IMR-90 (cell line): ENCODE measurements at regions not wholly inside any gene's neighbourhood (a gene's known extent, or its start where the extent isn't known, plus 50 kb on each side); places are given as distances from the start of the nearest gene placed in this dataset.

Experiments used
- ATAC-seq: fragments of 200-7000 bp; cut with Tn5 transposase; 2 replicates; pipeline ENCODE4 v1.9.1; 2020; ENCODE audit warnings: low read depth, mild to moderate bottlenecking, moderate library complexity
- BruUV-seq: library from RNA; stranded (reverse); fragments of 400-500 nt; replicated peaks from 2 replicates; lab custom pipeline; 2021; lab: Mats Ljungman, UMichigan
- CTCF ChIA-PET: fragments of 300-600 bp; formaldehyde crosslinking; extraction: SDS; loops from one replicate; lab custom pipeline; 2021; ENCODE audit warnings: antibody characterized with exemption; lab: Yijun Ruan, JAX
- POLR2A ChIA-PET: fragments of 300-600 bp; sonication (Branson Sonifier 250); formaldehyde crosslinking; loops from one replicate; lab custom pipeline; 2022; ENCODE audit warnings: antibody characterized with exemption; ENCODE audit not compliant: unreplicated experiment; lab: Charles Lee
- DNase-seq: peaks from one replicate; pipeline ENCODE4 v3.0.0; 2013
- H2AFZ ChIP-seq: replicated peaks from 2 replicates; pipeline ENCODE3; 2013; ENCODE audit warnings: low read length, mild to moderate bottlenecking; ENCODE audit not compliant: poor library complexity
- H2AK5ac ChIP-seq: 2 replicates; pipeline ENCODE4 v1.6.1; 2013; ENCODE audit warnings: low read depth, low read length, inconsistent platforms
- H2AK9ac ChIP-seq: replicated peaks from 2 replicates; pipeline ENCODE3; 2013; ENCODE audit warnings: mild to moderate bottlenecking, low read depth, low read length, moderate library complexity; ENCODE audit not compliant: poor library complexity
- H2BK120ac ChIP-seq: 2 replicates; pipeline ENCODE4 v1.6.1; 2013; ENCODE audit warnings: low read depth, low read length, inconsistent platforms
- H2BK15ac ChIP-seq: 3 replicates; pipeline ENCODE4 v1.6.1; 2013; ENCODE audit warnings: low read depth, low read length, inconsistent platforms
- H2BK20ac ChIP-seq: 2 replicates; pipeline ENCODE4 v1.6.1; 2013; ENCODE audit warnings: low read depth, mild to moderate bottlenecking, inconsistent platforms, low read length, moderate library complexity
- H2BK5ac ChIP-seq: 2 replicates; pipeline ENCODE4 v1.6.1; 2013; ENCODE audit warnings: mild to moderate bottlenecking, low read depth, low read length, inconsistent platforms; ENCODE audit not compliant: poor library complexity, severe bottlenecking
- H3K14ac ChIP-seq: replicated peaks from 2 replicates; pipeline ENCODE4 v1.6.1; 2013; ENCODE audit warnings: low read depth, low read length, inconsistent platforms
- H3K18ac ChIP-seq: 2 replicates; pipeline ENCODE4 v1.6.1; 2013; ENCODE audit warnings: low read depth, low read length, control low read depth
- H3K23ac ChIP-seq: 2 replicates; pipeline ENCODE4 v1.6.1; 2013; ENCODE audit warnings: low read depth, low read length, inconsistent platforms
- H3K27ac ChIP-seq: 2 replicates; pipeline ENCODE4 v1.5.1; 2013; ENCODE audit warnings: mild to moderate bottlenecking, control low read depth, low read length; ENCODE audit not compliant: insufficient read depth
- H3K27me3 ChIP-seq: 2 replicates; pipeline ENCODE4 v1.6.1; 2013; ENCODE audit warnings: low read length; ENCODE audit not compliant: control insufficient read depth, insufficient read depth
- H3K36me3 ChIP-seq: 2 replicates; pipeline ENCODE4 v1.6.1; 2013; ENCODE audit warnings: low read length, mixed read lengths; ENCODE audit not compliant: control insufficient read depth, insufficient read depth
- H3K4ac ChIP-seq: 2 replicates; pipeline ENCODE4 v1.6.1; 2013; ENCODE audit warnings: low read depth, low read length, inconsistent platforms
- H3K4me1 ChIP-seq: 2 replicates; pipeline ENCODE4 v1.6.1; 2013; ENCODE audit warnings: low read length, mixed read lengths; ENCODE audit not compliant: control insufficient read depth, insufficient read depth
- H3K4me2 ChIP-seq: 2 replicates; pipeline ENCODE4 v1.6.1; 2013; ENCODE audit warnings: low read depth, mild to moderate bottlenecking, control low read depth, low read length, moderate library complexity
- H3K4me3 ChIP-seq: 2 replicates; pipeline ENCODE4 v1.5.1; 2013; ENCODE audit warnings: low read depth, mild to moderate bottlenecking, control low read depth, low read length, moderate library complexity; ENCODE audit not compliant: insufficient read depth
- H3K56ac ChIP-seq: 2 replicates; pipeline ENCODE4 v1.6.1; 2013; ENCODE audit warnings: low read length, inconsistent platforms; ENCODE audit not compliant: insufficient read depth; ENCODE audit errors: extremely low read depth
- H3K79me1 ChIP-seq, 2 experiments: 2 replicates each; pipeline ENCODE4 v1.6.1; 2013; ENCODE audit warnings: low read length in 2 of 2, inconsistent platforms in 1 of 2, low read depth in 1 of 2
- H3K9ac ChIP-seq: 2 replicates; pipeline ENCODE4 v1.6.1; 2013; ENCODE audit warnings: low read depth, low read length, control low read depth
- H3K9me1 ChIP-seq: 2 replicates; pipeline ENCODE4 v1.6.1; 2013; ENCODE audit warnings: low read length, inconsistent platforms; ENCODE audit not compliant: insufficient read depth
- H3K9me3 ChIP-seq: 2 replicates; pipeline ENCODE4 v1.6.1; 2013; ENCODE audit warnings: low read length; ENCODE audit not compliant: control insufficient read depth, insufficient read depth
- H4K20me1 ChIP-seq: 2 replicates; pipeline ENCODE4 v1.6.1; 2013; ENCODE audit warnings: low read length, inconsistent platforms; ENCODE audit not compliant: insufficient read depth
- H4K5ac ChIP-seq: 2 replicates; pipeline ENCODE4 v1.6.1; 2013; ENCODE audit warnings: mild to moderate bottlenecking, low read depth, low read length, control low read depth
- H4K8ac ChIP-seq, 2 experiments: 2 replicates each; pipeline ENCODE4 v1.6.1; 2013; ENCODE audit warnings: low read depth in 2 of 2, low read length in 2 of 2, control low read depth in 1 of 2, inconsistent platforms in 1 of 2
- H4K91ac ChIP-seq: 2 replicates; pipeline ENCODE4 v1.6.1; 2013; ENCODE audit warnings: low read depth, low read length, inconsistent platforms; ENCODE audit not compliant: insufficient read depth
- BHLHE40 ChIP-seq: fragments of 150-350 bp; IDR thresholded peaks from 2 replicates; pipeline ENCODE4 v1.6.1; 2016; ENCODE audit warnings: mild to moderate bottlenecking, low read depth, low read length
- CEBPB ChIP-seq: IDR thresholded peaks from 2 replicates; pipeline ENCODE4 v1.6.1; 2012; ENCODE audit warnings: low read depth, low read length, improper control_type of control experiment
- MAZ ChIP-seq: IDR thresholded peaks from 2 replicates; pipeline ENCODE4 v1.6.1; 2012; ENCODE audit warnings: low read depth, mild to moderate bottlenecking, low read length, improper control_type of control experiment, moderate library complexity, borderline replicate concordance
- NFE2L2 ChIP-seq: fragments of 150-350 bp; IDR thresholded peaks from 2 replicates; pipeline ENCODE4 v1.6.1; 2016; ENCODE audit warnings: low read depth, mild to moderate bottlenecking, low read length
- RAD21 ChIP-seq: IDR thresholded peaks from 2 replicates; pipeline ENCODE4 v1.6.1; 2012; ENCODE audit warnings: low read length, improper control_type of control experiment
- RCOR1 ChIP-seq: IDR thresholded peaks from 2 replicates; pipeline ENCODE4 v1.6.1; 2012; ENCODE audit warnings: mild to moderate bottlenecking, low read length, improper control_type of control experiment; ENCODE audit not compliant: insufficient replicate concordance
- SMC3 ChIP-seq: fragments of 150-350 bp; IDR thresholded peaks from 2 replicates; pipeline ENCODE4 v1.6.1; 2016; ENCODE audit warnings: low read depth, mild to moderate bottlenecking, antibody characterized with exemption, low read length, moderate library complexity
- WGBS, 2 experiments: methylation state at CpG; one replicate each; pipeline versions ENCODE4 v1.1.5 to v1.1.7; 2013; ENCODE audit warnings: missing lambda C conversion rate in 2 of 2; ENCODE audit not compliant: insufficient read length in 1 of 2; ENCODE audit errors: extremely low coverage in 2 of 2; 5-methylcytosine and 5-hydroxymethylcytosine counted together
- dilution Hi-C: fragments of 300-500 bp; cut with HindIII; formaldehyde crosslinking; loops from one replicate; pipeline ENCODE4 v1.14.3; 2018; ENCODE audit warnings: low sequenced_read_pairs; ENCODE audit not compliant: unreplicated experiment
- in situ Hi-C: fragments of 300-500 bp; cut with MboI; formaldehyde crosslinking; loops from 3 replicates; pipeline ENCODE4 v1.14.3; 2019; ENCODE audit warnings: low sequenced_read_pairs, inconsistent platforms, mixed read lengths
- intact Hi-C: fragments of 100-400 bp; cut with micrococcal nuclease; formaldehyde crosslinking; loops from 2 replicates; pipeline ENCODE4 v1.10.0; 2022
- TF ChIP-seq, protein P1 (sequence below): fragments of 150-350 bp; IDR thresholded peaks from 2 replicates; pipeline ENCODE4 v1.6.1; 2017; ENCODE audit warnings: mild to moderate bottlenecking, antibody characterized with exemption, low read length, low read depth
- TF ChIP-seq, protein P2 (sequence below): conservative IDR thresholded peaks from 2 replicates; pipeline ENCODE4 v1.5.1; 2012; ENCODE audit warnings: mild to moderate bottlenecking, low read depth, low read length, improper control_type of control experiment

DNA sequence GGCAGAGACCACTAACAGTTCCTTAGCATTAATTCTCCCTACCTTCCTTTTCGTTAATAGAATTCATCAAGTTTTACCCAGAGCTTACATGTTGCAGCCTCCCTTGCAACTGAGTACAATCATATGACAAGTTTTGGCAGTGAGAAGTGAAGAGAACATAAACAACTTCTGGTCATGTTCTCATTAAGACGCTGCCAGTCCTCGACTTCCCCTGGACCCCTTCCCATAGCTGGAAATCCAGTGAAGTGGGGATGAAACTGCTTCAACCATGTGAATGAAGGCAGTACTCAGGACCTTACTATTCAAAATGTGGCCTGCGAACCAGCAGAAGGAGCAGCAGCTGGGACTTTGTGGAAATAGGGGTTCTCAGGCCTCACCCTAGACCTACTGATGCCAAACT is 133.9 kb downstream of the SPTSSA start:
- no peak overlapping the region for H3K18ac ChIP-seq
- POLR2A ChIA-PET = no interaction called here
- CTCF ChIA-PET = interaction anchor here (0.9 kb wide), 1 partner anchor 9 kb away, joined by 3 read pairs; no protein-coding TSS in a partner anchor
- H3K23ac ChIP-seq = no peak overlapping the region
- no peaks in the 10 kb centered on the region for H4K20me1 ChIP-seq
- H2AK9ac ChIP-seq = no peak overlapping the region
- no peak overlapping the region for H2BK15ac ChIP-seq
- H4K8ac ChIP-seq = no peak overlapping the region
- no peak overlapping the region for H2BK120ac ChIP-seq
- no peak overlapping the region for H2BK20ac ChIP-seq
- H2BK5ac ChIP-seq = no peak overlapping the region
- H3K4me2 ChIP-seq = no peak overlapping the region
- H3K79me1 ChIP-seq = no peaks in the 10 kb centered on the region
- no peak overlapping the region for H3K14ac ChIP-seq
- H3K9me1 ChIP-seq = peaks cover 4% of the 10 kb centered on the region; the same call in 1 of the 2 replicates
- H3K56ac ChIP-seq = no peak overlapping the region
- no peak overlapping the region for H2AK5ac ChIP-seq
- no peaks in the 10 kb centered on the region for H3K27me3 ChIP-seq
- no peaks in the 10 kb centered on the region for H3K9me3 ChIP-seq
- no peak overlapping the region for H2AFZ ChIP-seq
- peak; percentile 7 for DNase-seq
- BruUV-seq = no TSS peak
- intact Hi-C loops (no loop called here), dilution Hi-C loops (no loop called here), in situ Hi-C loops (no loop called here)
- no peak overlapping the region for H3K27ac ChIP-seq
- no peak overlapping the region for H4K5ac ChIP-seq
- no peak overlapping the region for H4K91ac ChIP-seq
- no CpG with 5 or more reads among the region's 4 CpGs for WGBS, 2 experiments
- no peak overlapping the region for H3K4me3 ChIP-seq
- H3K4me1 ChIP-seq = peaks cover 3% of the 10 kb centered on the region; the same call in 1 of the 2 replicates
- no peak for ATAC-seq
- H3K36me3 ChIP-seq = no peaks in the 10 kb centered on the region
- no peak overlapping the region for H3K4ac ChIP-seq
- TF ChIP-seq CEBPB = no peak
- no peak for TF ChIP-seq RCOR1
- TF ChIP-seq MAZ = no peak
- TF ChIP-seq RAD21 = no peak
- no peak for TF ChIP-seq BHLHE40
- TF ChIP-seq SMC3 = no peak
- TF ChIP-seq, protein P1, sequence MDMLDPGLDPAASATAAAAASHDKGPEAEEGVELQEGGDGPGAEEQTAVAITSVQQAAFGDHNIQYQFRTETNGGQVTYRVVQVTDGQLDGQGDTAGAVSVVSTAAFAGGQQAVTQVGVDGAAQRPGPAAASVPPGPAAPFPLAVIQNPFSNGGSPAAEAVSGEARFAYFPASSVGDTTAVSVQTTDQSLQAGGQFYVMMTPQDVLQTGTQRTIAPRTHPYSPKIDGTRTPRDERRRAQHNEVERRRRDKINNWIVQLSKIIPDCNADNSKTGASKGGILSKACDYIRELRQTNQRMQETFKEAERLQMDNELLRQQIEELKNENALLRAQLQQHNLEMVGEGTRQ = no peak
- TF ChIP-seq, protein P2, sequence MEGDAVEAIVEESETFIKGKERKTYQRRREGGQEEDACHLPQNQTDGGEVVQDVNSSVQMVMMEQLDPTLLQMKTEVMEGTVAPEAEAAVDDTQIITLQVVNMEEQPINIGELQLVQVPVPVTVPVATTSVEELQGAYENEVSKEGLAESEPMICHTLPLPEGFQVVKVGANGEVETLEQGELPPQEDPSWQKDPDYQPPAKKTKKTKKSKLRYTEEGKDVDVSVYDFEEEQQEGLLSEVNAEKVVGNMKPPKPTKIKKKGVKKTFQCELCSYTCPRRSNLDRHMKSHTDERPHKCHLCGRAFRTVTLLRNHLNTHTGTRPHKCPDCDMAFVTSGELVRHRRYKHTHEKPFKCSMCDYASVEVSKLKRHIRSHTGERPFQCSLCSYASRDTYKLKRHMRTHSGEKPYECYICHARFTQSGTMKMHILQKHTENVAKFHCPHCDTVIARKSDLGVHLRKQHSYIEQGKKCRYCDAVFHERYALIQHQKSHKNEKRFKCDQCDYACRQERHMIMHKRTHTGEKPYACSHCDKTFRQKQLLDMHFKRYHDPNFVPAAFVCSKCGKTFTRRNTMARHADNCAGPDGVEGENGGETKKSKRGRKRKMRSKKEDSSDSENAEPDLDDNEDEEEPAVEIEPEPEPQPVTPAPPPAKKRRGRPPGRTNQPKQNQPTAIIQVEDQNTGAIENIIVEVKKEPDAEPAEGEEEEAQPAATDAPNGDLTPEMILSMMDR = no peak
- no peak for TF ChIP-seq NFE2L2
- no peak overlapping the region for H3K9ac ChIP-seq
